GM12878 (cell line): ENCODE measurements at regions not wholly inside any gene's neighbourhood (a gene's known extent, or its start where the extent isn't known, plus 50 kb on each side); places are given as distances from the start of the nearest gene placed in this dataset.

ENCODE experiments used
- ATAC-seq: fragments of 200-7000 bp; cut with Tn5 transposase; 3 replicates; pipeline ENCODE4 v1.9.1; 2020; ENCODE audit warnings: mild to moderate bottlenecking, moderate library complexity
- BruUV-seq: library from RNA; stranded (reverse); fragments of 400-500 nt; replicated peaks from 2 replicates; lab custom pipeline; 2021; lab: Mats Ljungman, UMichigan
- CTCF ChIA-PET: fragments of 300-600 bp; sonication (Branson Sonifier 250); formaldehyde crosslinking; extraction: SDS; loops from one replicate; lab custom pipeline; 2021; ENCODE audit warnings: inconsistent platforms; lab: Yijun Ruan, JAX
- POLR2A ChIA-PET: fragments of 350-600 bp; formaldehyde crosslinking; extraction: SDS; loops from one replicate; lab custom pipeline; 2021; ENCODE audit warnings: inconsistent platforms; lab: Charles Lee
- RAD21 ChIA-PET: fragments of 300-600 bp; sonication (Branson Sonifier 250); formaldehyde crosslinking; loops from one replicate; lab custom pipeline; 2023; ENCODE audit warnings: antibody characterized with exemption; ENCODE audit not compliant: unreplicated experiment; lab: Charles Lee
- SMC1A ChIA-PET: fragments of 300-600 bp; sonication (Branson Sonifier 250); formaldehyde crosslinking; loops from one replicate; lab custom pipeline; 2023; ENCODE audit not compliant: unreplicated experiment, uncharacterized antibody; lab: Charles Lee
- DNase-seq: peaks from one replicate; pipeline ENCODE4 v3.0.0-alpha.2; 2011; ENCODE audit warnings: low read depth, low spot score
- FAIRE-seq: peaks from 3 replicates; lab custom pipeline; 2011; peaks lifted over from hg19 to GRCh38; lab: Jason Lieb, UNC
- H2AFZ ChIP-seq: 2 replicates; pipeline ENCODE4 v1.6.0; 2011; ENCODE audit warnings: low read depth, low read length, control low read depth; ENCODE audit not compliant: control insufficient read depth
- H3K27ac ChIP-seq: 2 replicates; pipeline ENCODE4 v1.5.1; 2011; ENCODE audit warnings: control low read depth; ENCODE audit not compliant: control insufficient read depth, insufficient read depth
- H3K27me3 ChIP-seq, 2 experiments: replicated peaks in 1 of 2; 2 replicates each; pipeline versions ENCODE4 v1.6.0 to v1.6.1; 2011; ENCODE audit warnings: low read length in 1 of 2; ENCODE audit not compliant: control insufficient read depth in 2 of 2, insufficient read depth in 2 of 2
- H3K36me3 ChIP-seq, 2 experiments: 2 replicates each; pipeline ENCODE4 v1.5.1; 2011; ENCODE audit warnings: low read length in 1 of 2; ENCODE audit not compliant: control insufficient read depth in 2 of 2, insufficient read depth in 2 of 2
- H3K4me1 ChIP-seq: 2 replicates; pipeline ENCODE4 v1.6.1; 2011; ENCODE audit warnings: mild to moderate bottlenecking, low read length, moderate library complexity, mixed read lengths; ENCODE audit not compliant: control insufficient read depth, insufficient read depth
- H3K4me2 ChIP-seq: 2 replicates; pipeline ENCODE4 v1.6.0; 2011; ENCODE audit warnings: control low read depth; ENCODE audit not compliant: control insufficient read depth, insufficient read depth
- H3K4me3 ChIP-seq: fragments of 200-600 bp; sonication (generic); 2 replicates; pipeline ENCODE4 v1.5.1; 2016
- H3K79me2 ChIP-seq: 2 replicates; pipeline ENCODE4 v1.6.0; 2011; ENCODE audit warnings: low read length; ENCODE audit not compliant: control insufficient read depth, insufficient read depth
- H3K9ac ChIP-seq: 2 replicates; pipeline ENCODE4 v1.8.0; 2011; ENCODE audit warnings: low read length, control low read depth, mixed read lengths; ENCODE audit not compliant: control insufficient read depth, insufficient read depth
- H3K9me3 ChIP-seq: replicated peaks from 3 replicates; pipeline ENCODE4 v1.5.1; 2011; ENCODE audit warnings: mild to moderate bottlenecking, low read length; ENCODE audit not compliant: control insufficient read depth, insufficient read depth
- H4K20me1 ChIP-seq: 2 replicates; pipeline ENCODE4 v1.6.0; 2011; ENCODE audit not compliant: control insufficient read depth, insufficient read depth
- ETV6 ChIP-seq, 2 experiments: fragments of 450-650 bp in 1 of 2; IDR thresholded peaks in 1 of 2; conservative IDR thresholded peaks in 1 of 2; 2 replicates each; pipeline ENCODE4 v1.6.1; 2014; ENCODE audit warnings: antibody characterized with exemption in 1 of 2, borderline replicate concordance in 1 of 2, low read depth in 1 of 2, mild to moderate bottlenecking in 1 of 2, moderate library complexity in 1 of 2
- FOXM1 ChIP-seq: IDR thresholded peaks from 2 replicates; pipeline ENCODE4 v1.6.1; 2012; ENCODE audit warnings: low read depth, mild to moderate bottlenecking, inconsistent platforms, low read length, moderate library complexity
- IKZF1 ChIP-seq: fragments of 450-650 bp; conservative IDR thresholded peaks from 2 replicates; pipeline ENCODE4 v1.6.1; 2017; ENCODE audit warnings: antibody characterized with exemption, mild to moderate bottlenecking
- MTA2 ChIP-seq: fragments of 450-650 bp; IDR thresholded peaks from 2 replicates; pipeline ENCODE4 v1.6.1; 2016; ENCODE audit warnings: low read depth, mild to moderate bottlenecking, moderate library complexity
- NRF1 ChIP-seq: conservative IDR thresholded peaks from 2 replicates; pipeline ENCODE4 v1.6.1; 2011; ENCODE audit warnings: mild to moderate bottlenecking, low read depth, low read length, improper control_type of control experiment
- PML ChIP-seq: IDR thresholded peaks from 2 replicates; pipeline ENCODE4 v1.6.1; 2012; ENCODE audit warnings: low read length, inconsistent platforms
- POU2F2 ChIP-seq: IDR thresholded peaks from 3 replicates; pipeline ENCODE4 v1.6.1; 2011; ENCODE audit warnings: low read depth, mild to moderate bottlenecking, low read length, borderline replicate concordance
- RAD21 ChIP-seq: IDR thresholded peaks from 2 replicates; pipeline ENCODE4 v1.6.1; 2011; ENCODE audit warnings: mild to moderate bottlenecking, low read depth, low read length, moderate library complexity; ENCODE audit not compliant: insufficient read depth
- RUNX3 ChIP-seq: IDR thresholded peaks from 2 replicates; pipeline ENCODE4 v1.6.1; 2012; ENCODE audit warnings: low read length, inconsistent platforms
- SREBF2 ChIP-seq: IDR thresholded peaks from 2 replicates; pipeline ENCODE4 v1.6.1; 2012; ENCODE audit warnings: mild to moderate bottlenecking, low read length
- STAT3 ChIP-seq: IDR thresholded peaks from 2 replicates; pipeline ENCODE4 v1.6.1; 2011; ENCODE audit warnings: low read depth, low read length, improper control_type of control experiment
- SUPT20H ChIP-seq: IDR thresholded peaks from 2 replicates; pipeline ENCODE4 v1.6.1; 2011; ENCODE audit warnings: low read depth, mild to moderate bottlenecking, low read length, moderate library complexity, borderline replicate concordance; ENCODE audit not compliant: control insufficient read depth
- SUZ12 ChIP-seq: fragments of 200-600 bp; sonication (generic); IDR thresholded peaks from one replicate; pipeline ENCODE4 v1.6.1; 2018; ENCODE audit warnings: antibody characterized with exemption, mild to moderate bottlenecking; ENCODE audit not compliant: unreplicated experiment
- TCF3 ChIP-seq: IDR thresholded peaks from 2 replicates; pipeline ENCODE4 v1.6.1; 2012; ENCODE audit warnings: low read depth, mild to moderate bottlenecking, low read length, borderline replicate concordance; ENCODE audit not compliant: insufficient read depth
- WGBS: methylation state at CpG from one replicate; pipeline ENCODE4 v1.1.6; 2016; ENCODE audit warnings: low lambda C conversion rate; ENCODE audit not compliant: insufficient replicate concordance, insufficient coverage; ENCODE audit errors: missing lambda C conversion rate; 5-methylcytosine and 5-hydroxymethylcytosine counted together
- in situ Hi-C: fragments of 300-500 bp; cut with MboI; formaldehyde crosslinking; loops from 9 replicates; pipeline ENCODE4 v1.14.3; 2018; ENCODE audit warnings: mixed read lengths
- intact Hi-C: fragments of 100-400 bp; cut with micrococcal nuclease; formaldehyde crosslinking; loops from one replicate; pipeline ENCODE4 v1.14.2; 2022; ENCODE audit not compliant: unreplicated experiment

DNA sequence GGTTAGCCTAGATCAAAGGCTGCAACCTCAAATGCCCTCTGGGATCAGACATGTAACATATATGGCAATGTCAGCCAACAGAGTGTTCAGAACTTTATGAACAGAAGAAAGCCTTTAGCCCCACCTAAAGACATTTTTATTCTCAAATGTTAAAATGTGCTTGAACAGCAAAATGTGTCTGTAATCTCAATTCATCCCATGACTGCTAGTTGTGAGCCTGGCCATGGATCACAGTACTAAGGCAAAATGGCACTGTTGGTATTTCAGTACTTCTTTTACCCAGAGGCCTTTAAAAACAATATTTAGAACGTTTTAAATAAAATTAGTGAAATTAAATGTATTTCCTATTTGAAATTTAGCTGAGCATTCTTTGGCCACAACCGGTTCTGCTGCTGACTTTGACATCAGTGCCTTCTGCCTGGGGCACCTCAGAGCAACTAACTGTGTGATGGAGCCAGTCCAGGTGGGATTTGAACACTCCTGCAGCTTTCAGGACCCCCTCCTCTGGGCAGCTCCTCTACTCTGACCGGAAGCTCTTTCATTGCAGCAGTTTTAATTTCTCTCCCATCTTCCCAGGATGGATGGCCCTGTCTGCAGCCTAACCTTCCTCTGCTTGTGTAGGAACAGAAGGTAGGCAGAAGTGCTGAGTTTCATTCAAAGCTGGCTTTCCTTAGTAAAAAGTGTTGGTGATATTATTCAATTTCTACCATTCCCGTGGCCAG lies 68.3 kb upstream of the NFIA start:
- no peak overlapping the region for H2AFZ ChIP-seq
- H3K9me3 ChIP-seq = no peaks in the 10 kb centered on the region
- in situ Hi-C loops (no loop called here), intact Hi-C loops (no loop called here)
- SMC1A ChIA-PET = no interaction called here
- 0% methylated on average over 4 of the region's 4 CpGs for WGBS
- CTCF ChIA-PET = no interaction called here
- H3K4me1 ChIP-seq = no peaks in the 10 kb centered on the region
- FAIRE-seq (no peak), DNase-seq (no peak), ATAC-seq (no peak)
- BruUV-seq = no TSS peak
- POLR2A ChIA-PET = no interaction called here
- H4K20me1 ChIP-seq = no peaks in the 10 kb centered on the region
- no peak overlapping the region for H3K4me2 ChIP-seq
- no peaks in the 10 kb centered on the region for H3K36me3 ChIP-seq
- H3K27me3 ChIP-seq = peaks cover 0 to 2% of the 10 kb centered on the region in 2 experiments; a peak in 1 of 4 replicates
- no peak overlapping the region for H3K9ac ChIP-seq
- RAD21 ChIA-PET = interaction anchor here (0.9 kb wide), 1 partner anchor 35 kb away, joined by 3 read pairs; no protein-coding TSS in a partner anchor
- no peaks in the 10 kb centered on the region for H3K79me2 ChIP-seq
- TF ChIP-seq ETV6 (conservative IDR thresholded peaks at IDR 0.05 in 1 of 2, IDR thresholded peaks at IDR 0.05 in 1 of 2; ENCODE audit: borderline replicate concordance in 1 of 2, low read depth in 1 of 2) (no peak), POU2F2 (no peak), MTA2 (no peak)
- H3K4me3 ChIP-seq = no peak overlapping the region
- no peak overlapping the region for H3K27ac ChIP-seq

DNA sequence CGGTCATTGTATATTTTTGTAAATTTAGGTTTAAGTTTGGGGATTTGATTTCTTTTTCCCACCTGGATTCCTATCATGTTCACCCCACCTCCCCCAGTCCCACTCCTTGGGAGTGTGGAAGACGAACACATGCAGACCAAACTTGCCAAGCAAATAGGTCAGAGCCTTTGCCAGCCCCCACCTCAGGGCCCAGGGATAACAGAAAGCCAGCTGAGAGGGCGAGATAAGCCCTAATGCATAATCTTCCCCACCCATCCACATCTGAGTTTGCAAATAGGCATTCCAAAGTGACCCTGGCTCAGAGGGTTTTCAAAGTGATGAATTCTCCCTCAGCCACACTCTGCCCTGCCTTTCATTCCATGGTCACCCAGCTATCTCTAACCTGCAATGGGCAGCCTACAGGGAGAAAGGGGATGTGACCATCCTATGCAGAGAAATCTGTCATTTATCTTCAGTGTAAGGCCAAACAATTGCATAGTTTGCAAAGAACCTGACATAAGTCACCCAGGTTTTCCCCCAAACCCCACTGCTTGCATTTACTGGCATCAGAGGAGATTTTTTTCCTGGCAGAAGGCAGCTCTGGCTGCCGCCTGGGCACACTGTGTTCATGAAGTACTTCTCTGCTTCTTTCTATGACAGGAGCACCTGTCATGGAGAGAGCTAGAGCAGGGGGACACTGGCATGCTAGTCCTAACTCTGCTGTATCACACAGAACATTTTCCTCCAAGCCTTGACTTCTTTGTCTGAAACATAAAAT lies 69.0 kb upstream of the NFIA start:
- FAIRE-seq (no peak), ATAC-seq (no peak)
- intact Hi-C loops = no loop called here
- no peak for TF ChIP-seq TCF3
- TF ChIP-seq STAT3 = no peak
- no peak for TF ChIP-seq PML
- no peak for TF ChIP-seq IKZF1
- no peak for TF ChIP-seq FOXM1
- TF ChIP-seq RAD21 = no peak
- TF ChIP-seq SREBF2 = no peak
- no peak for TF ChIP-seq SUZ12
- no peak for TF ChIP-seq NRF1
- no peak for TF ChIP-seq SUPT20H
- TF ChIP-seq RUNX3 = no peak

More for the DNA sequence above, 69.0 kb upstream of the NFIA start:
- Histone ChIP-seq H3K27ac (no peak overlapping the region), H3K9me3 (no peaks in the 10 kb centered on the region), H3K79me2 (no peaks in the 10 kb centered on the region), H3K27me3 (peaks cover 0 to 2% of the 10 kb centered on the region in 2 experiments; a peak in 1 of 4 replicates), H3K36me3 (no peaks in the 10 kb centered on the region), H4K20me1 (no peaks in the 10 kb centered on the region), H3K4me2 (no peak overlapping the region), H3K4me1 (no peaks in the 10 kb centered on the region), H2AFZ (no peak overlapping the region), H3K9ac (no peak overlapping the region), H3K4me3 (no peak overlapping the region)
- ChIA-PET RAD21 (no interaction called here), SMC1A (no interaction called here), POLR2A (no interaction called here), CTCF (interaction anchor here (1.4 kb wide), 1 partner anchor 29 kb away, joined by 4 read pairs; no protein-coding TSS in a partner anchor)
- DNase-seq = no peak
- no TSS peak for BruUV-seq
- WGBS = 11% methylated on average over 4 of the region's 4 CpGs
- in situ Hi-C loops = no loop called here
